GM10266 (cell line): ENCODE measurements at regions not wholly inside any gene's neighbourhood (a gene's known extent, or its start where the extent isn't known, plus 50 kb on each side); places are given as distances from the start of the nearest gene placed in this dataset.

Experiments used
- DNase-seq: peaks from one replicate; pipeline ENCODE4 v3.0.0; 2012; ENCODE audit errors: extremely low spot score
- CTCF ChIP-seq: IDR thresholded peaks from 2 replicates; pipeline ENCODE4 v1.5.1; 2012; ENCODE audit warnings: mild to moderate bottlenecking, low read depth; ENCODE audit not compliant: control insufficient read depth, insufficient read depth; ENCODE audit errors: missing control alignments

GRCh38 chr11:116256215-116256614 is 516.6 kb downstream of the BUD13 start:
- TF ChIP-seq CTCF: no peak

GRCh38 chr11:116255321-116255953 is 517.4 kb downstream of the BUD13 start:
- DNase-seq: no peak
- no peak for TF ChIP-seq CTCF

More at GRCh38 chr11:116256215-116256614, 516.6 kb downstream of the BUD13 start:
- no peak for DNase-seq

GRCh38 chr11:116250155-116250554 is 522.6 kb downstream of the BUD13 start:
- DNase-seq: no peak
- no peak for TF ChIP-seq CTCF

- no peak for TF ChIP-seq CTCF
- no peak for DNase-seq
Observed at GRCh38 chr11:116249561-116249960, 523.2 kb downstream of the BUD13 start.

GRCh38 chr11:116244889-116245288 is 527.9 kb downstream of the BUD13 start:
- DNase-seq: no peak
- TF ChIP-seq CTCF: no peak

- DNase-seq: no peak
- TF ChIP-seq CTCF: no peak
Observed at GRCh38 chr11:116244439-116244838, 528.3 kb downstream of the BUD13 start.

- no peak for DNase-seq
Observed at GRCh38 chr11:116243991-116244390, 528.8 kb downstream of the BUD13 start.

More at GRCh38 chr11:116243991-116244390, 528.8 kb downstream of the BUD13 start:
- TF ChIP-seq CTCF: no peak
